Esophagus squamous epithelium (tissue), 4 donors: ENCODE measurements at regions not wholly inside any gene's neighbourhood (a gene's known extent, or its start where the extent isn't known, plus 50 kb on each side); places are given as distances from the start of the nearest gene placed in this dataset.

Experiments
- CTCF ChIP-seq, 6 experiments: fragments of 450-650 bp in 4 of 6; fragments of 200-600 bp in 2 of 6; sonication (generic) in 2 of 6; IDR thresholded peaks; one replicate each; pipeline ENCODE4 v1.5.1; 2016 to 2019; ENCODE audit warnings: antibody characterized with exemption in 6 of 6, mild to moderate bottlenecking in 4 of 6, moderate library complexity in 4 of 6
- POLR2A ChIP-seq, 4 donors: fragments of 450-650 bp; IDR thresholded peaks; one replicate each; pipeline ENCODE4 v1.6.1; 2017; ENCODE audit warnings: antibody characterized with exemption in 4 of 4, mild to moderate bottlenecking in 4 of 4, moderate library complexity in 3 of 4

GRCh38 chr6:25014791-25015560 is 79.2 kb upstream of the RIPOR2 start:
- no peak for TF ChIP-seq CTCF (IDR thresholded peaks at IDR 0.05)
- TF ChIP-seq POLR2A (IDR thresholded peaks at IDR 0.05): no peak
